DMS 273 treated with DMSO at 0.1 percent for 48 hours (cell line): ENCODE measurements at regions not wholly inside any gene's neighbourhood (a gene's known extent, or its start where the extent isn't known, plus 50 kb on each side); places are given as distances from the start of the nearest gene placed in this dataset.

Experiments used
- DNase-seq: peaks from one replicate; lab custom pipeline; 2025; lab: John Stamatoyannopoulos, UW

GRCh38 chr15:62444104-62445022, 279.3 kb upstream of the C2CD4B start:
- no peak for DNase-seq

- DNase-seq, result no peak
These were observed 280.2 kb upstream of the C2CD4B start for GRCh38 chr15:62445244-62445643.

GRCh38 chr15:62446984-62447383, 281.9 kb upstream of the C2CD4B start:
- DNase-seq, result no peak

- DNase-seq, result no peak
These were observed 282.7 kb upstream of the C2CD4B start for GRCh38 chr15:62447742-62448141.

- DNase-seq, result no peak
These were observed 284.6 kb upstream of the C2CD4B start for GRCh38 chr15:62449638-62450037.

- no peak for DNase-seq
These were observed 285.0 kb upstream of the C2CD4B start for GRCh38 chr15:62450061-62450460.

- DNase-seq, result no peak
These were observed 286.9 kb upstream of the C2CD4B start for GRCh38 chr15:62452026-62452425.

- no peak for DNase-seq
These were observed 287.6 kb upstream of the C2CD4B start for GRCh38 chr15:62452667-62453066.

- no peak for DNase-seq
These were observed 288.3 kb upstream of the C2CD4B start for GRCh38 chr15:62453375-62453774.

- DNase-seq, result no peak
These were observed 288.9 kb upstream of the C2CD4B start for GRCh38 chr15:62453981-62454380.

GRCh38 chr15:62454567-62455172, 289.6 kb upstream of the C2CD4B start:
- no peak for DNase-seq

- no peak for DNase-seq
These were observed 290.4 kb upstream of the C2CD4B start for GRCh38 chr15:62455441-62455921.

GRCh38 chr15:62456011-62456920, 291.2 kb upstream of the C2CD4B start:
- no peak for DNase-seq

- no peak for DNase-seq
These were observed 292.0 kb upstream of the C2CD4B start for GRCh38 chr15:62457100-62457499.

- no peak for DNase-seq
These were observed 294.8 kb upstream of the C2CD4B start for GRCh38 chr15:62459875-62460274.

- no peak for DNase-seq
These were observed 297.2 kb upstream of the C2CD4B start for GRCh38 chr15:62462268-62462667.

- no peak for DNase-seq
These were observed 297.6 kb upstream of the C2CD4B start for GRCh38 chr15:62462721-62463120.

- DNase-seq, result no peak
These were observed 299.6 kb upstream of the C2CD4B start for GRCh38 chr15:62464705-62465104.

GRCh38 chr15:62465173-62465572, 300.1 kb upstream of the C2CD4B start:
- no peak for DNase-seq

GRCh38 chr15:62469478-62469873, 304.4 kb upstream of the C2CD4B start:
- no peak for DNase-seq

GRCh38 chr15:62469874-62470688, 305.0 kb upstream of the C2CD4B start:
- DNase-seq, result no peak
